HEK293 (cell line): ENCODE measurements at regions not wholly inside any gene's neighbourhood (a gene's known extent, or its start where the extent isn't known, plus 50 kb on each side); places are given as distances from the start of the nearest gene placed in this dataset.
A peak's percentile ranks its signal among the peaks of the same experiment; 100 is the strongest.

Experiments
- BCL6B ChIP-seq: fragments of 450-650 bp; formaldehyde crosslinking; IDR thresholded peaks from 2 replicates; pipeline ENCODE4 v1.5.1; 2017; ENCODE audit warnings: missing biosample characterization, missing genetic modification characterization
- CTCF ChIP-seq: fragments of 450-650 bp; formaldehyde crosslinking; IDR thresholded peaks from 2 replicates; pipeline ENCODE4 v1.5.1; 2016; ENCODE audit warnings: missing biosample characterization, missing genetic modification characterization
- GLI4 ChIP-seq: fragments of 450-650 bp; formaldehyde crosslinking; IDR thresholded peaks from 2 replicates; pipeline ENCODE4 v1.5.1; 2016; ENCODE audit warnings: missing biosample characterization, missing genetic modification characterization
- GLIS1 ChIP-seq: fragments of 450-650 bp; formaldehyde crosslinking; IDR thresholded peaks from 2 replicates; pipeline ENCODE4 v1.5.1; 2016; ENCODE audit warnings: missing biosample characterization, missing genetic modification characterization
- KLF10 ChIP-seq: fragments of 450-650 bp; IDR thresholded peaks from 2 replicates; pipeline ENCODE4 v1.5.1; 2018; ENCODE audit warnings: missing biosample characterization, mild to moderate bottlenecking, missing genetic modification characterization
- OSR2 ChIP-seq: fragments of 450-650 bp; formaldehyde crosslinking; IDR thresholded peaks from 2 replicates; pipeline ENCODE4 v1.5.1; 2016; ENCODE audit warnings: missing biosample characterization, missing genetic modification characterization
- REPIN1 ChIP-seq: fragments of 450-650 bp; formaldehyde crosslinking; IDR thresholded peaks from 2 replicates; pipeline ENCODE4 v1.5.1; 2017; ENCODE audit warnings: missing biosample characterization, missing genetic modification characterization, low read depth
- ZBTB11 ChIP-seq: fragments of 450-650 bp; formaldehyde crosslinking; conservative IDR thresholded peaks from 2 replicates; pipeline ENCODE4 v1.5.1; 2016; ENCODE audit warnings: low read depth, missing biosample characterization, missing genetic modification characterization
- ZBTB17 ChIP-seq: fragments of 450-650 bp; formaldehyde crosslinking; IDR thresholded peaks from 2 replicates; pipeline ENCODE4 v1.5.1; 2016; ENCODE audit warnings: missing biosample characterization, missing genetic modification characterization
- ZBTB48 ChIP-seq: fragments of 450-650 bp; formaldehyde crosslinking; IDR thresholded peaks from 2 replicates; pipeline ENCODE4 v1.5.1; 2016; ENCODE audit warnings: missing biosample characterization, missing genetic modification characterization
- ZBTB8A ChIP-seq: fragments of 450-650 bp; formaldehyde crosslinking; IDR thresholded peaks from 2 replicates; pipeline ENCODE4 v1.5.1; 2016; ENCODE audit warnings: missing biosample characterization, missing genetic modification characterization
- ZFP3 ChIP-seq: fragments of 450-650 bp; formaldehyde crosslinking; IDR thresholded peaks from 2 replicates; pipeline ENCODE4 v1.5.1; 2016; ENCODE audit warnings: low read depth, missing biosample characterization, missing genetic modification characterization
- ZNF121 ChIP-seq: fragments of 450-650 bp; formaldehyde crosslinking; IDR thresholded peaks from 2 replicates; pipeline ENCODE4 v1.5.1; 2016; ENCODE audit warnings: missing biosample characterization, missing genetic modification characterization
- ZNF132 ChIP-seq: fragments of 450-650 bp; formaldehyde crosslinking; IDR thresholded peaks from 2 replicates; pipeline ENCODE4 v1.5.1; 2017; ENCODE audit warnings: missing biosample characterization, missing genetic modification characterization, borderline replicate concordance
- ZNF138 ChIP-seq: fragments of 450-650 bp; formaldehyde crosslinking; IDR thresholded peaks from 2 replicates; pipeline ENCODE4 v1.5.1; 2016; ENCODE audit warnings: missing biosample characterization, missing genetic modification characterization, borderline replicate concordance
- ZNF2 ChIP-seq: fragments of 450-650 bp; formaldehyde crosslinking; IDR thresholded peaks from 2 replicates; pipeline ENCODE4 v1.5.1; 2016; ENCODE audit warnings: missing biosample characterization, missing genetic modification characterization
- ZNF211 ChIP-seq: fragments of 450-650 bp; formaldehyde crosslinking; IDR thresholded peaks from 2 replicates; pipeline ENCODE4 v1.5.1; 2016; ENCODE audit warnings: low read depth, missing biosample characterization, missing genetic modification characterization
- ZNF362 ChIP-seq: fragments of 450-650 bp; formaldehyde crosslinking; IDR thresholded peaks from 2 replicates; pipeline ENCODE4 v1.5.1; 2016; ENCODE audit warnings: missing biosample characterization, missing genetic modification characterization
- ZNF416 ChIP-seq: fragments of 450-650 bp; formaldehyde crosslinking; IDR thresholded peaks from 2 replicates; pipeline ENCODE4 v1.5.1; 2016; ENCODE audit warnings: missing biosample characterization, missing genetic modification characterization
- ZNF433 ChIP-seq: fragments of 450-650 bp; formaldehyde crosslinking; IDR thresholded peaks from 2 replicates; pipeline ENCODE4 v1.5.1; 2016; ENCODE audit warnings: missing biosample characterization, missing genetic modification characterization, low read depth
- ZNF449 ChIP-seq: fragments of 450-650 bp; formaldehyde crosslinking; IDR thresholded peaks from 2 replicates; pipeline ENCODE4 v1.5.1; 2017; ENCODE audit warnings: missing biosample characterization, mild to moderate bottlenecking, missing genetic modification characterization, moderate library complexity
- ZNF514 ChIP-seq: fragments of 450-650 bp; formaldehyde crosslinking; IDR thresholded peaks from 2 replicates; pipeline ENCODE4 v1.5.1; 2016; ENCODE audit warnings: missing biosample characterization, missing genetic modification characterization
- ZNF544 ChIP-seq: fragments of 450-650 bp; formaldehyde crosslinking; IDR thresholded peaks from 2 replicates; pipeline ENCODE4 v1.5.0; 2017; ENCODE audit warnings: missing biosample characterization, missing genetic modification characterization
- ZNF561 ChIP-seq: fragments of 450-650 bp; IDR thresholded peaks from 2 replicates; pipeline ENCODE4 v1.5.1; 2018; ENCODE audit warnings: missing biosample characterization, missing genetic modification characterization, borderline replicate concordance
- ZNF624 ChIP-seq: fragments of 450-650 bp; formaldehyde crosslinking; IDR thresholded peaks from 2 replicates; pipeline ENCODE4 v1.5.1; 2017; ENCODE audit warnings: missing biosample characterization, missing genetic modification characterization
- ZNF747 ChIP-seq: fragments of 450-650 bp; formaldehyde crosslinking; IDR thresholded peaks from 2 replicates; pipeline ENCODE4 v1.5.1; 2016; ENCODE audit warnings: missing biosample characterization, missing genetic modification characterization
- ZNF776 ChIP-seq: fragments of 450-650 bp; formaldehyde crosslinking; IDR thresholded peaks from 2 replicates; pipeline ENCODE4 v1.5.0; 2017; ENCODE audit warnings: missing biosample characterization, missing genetic modification characterization, borderline replicate concordance
- ZNF830 ChIP-seq: fragments of 450-650 bp; IDR thresholded peaks from 2 replicates; pipeline ENCODE4 v1.5.0; 2018; ENCODE audit warnings: missing biosample characterization, missing genetic modification characterization, low read depth, mild to moderate bottlenecking, moderate library complexity
- ZSCAN16 ChIP-seq: fragments of 450-650 bp; formaldehyde crosslinking; IDR thresholded peaks from 2 replicates; pipeline ENCODE4 v1.5.1; 2016; ENCODE audit warnings: missing biosample characterization, missing genetic modification characterization
- ZSCAN30 ChIP-seq: fragments of 450-650 bp; IDR thresholded peaks from 2 replicates; pipeline ENCODE4 v1.5.1; 2018; ENCODE audit warnings: missing biosample characterization, mild to moderate bottlenecking, missing genetic modification characterization, moderate library complexity
- ZSCAN4 ChIP-seq: fragments of 450-650 bp; formaldehyde crosslinking; IDR thresholded peaks from 2 replicates; pipeline ENCODE4 v1.5.1; 2017; ENCODE audit warnings: missing biosample characterization, missing genetic modification characterization

GRCh38 chr12:74980510-74980909, 229.1 kb downstream of the KCNC2 start (continued):
- TF ChIP-seq ZFP3 (tag by site-specific recombination) (no peak), ZSCAN4 (tag by site-specific recombination) (no peak), ZBTB8A (peak; percentile 21; the same call in 1 of the 2 replicates), ZNF362 (tag by site-specific recombination) (no peak), ZNF830 (no peak), ZBTB11 (tag by site-specific recombination) (peak; percentile 20; the same call in 1 of the 2 replicates), ZSCAN30 (tag by site-specific recombination) (no peak; the same call in 1 of the 2 replicates), ZBTB17 (tag by site-specific recombination) (no peak), ZNF2 (tag by site-specific recombination) (no peak), CTCF (tag by site-specific recombination) (no peak), ZSCAN16 (tag by site-specific recombination) (no peak), ZNF747 (tag by site-specific recombination) (no peak), REPIN1 (tag by site-specific recombination) (no peak), ZNF416 (no peak), ZBTB48 (tag by site-specific recombination) (no peak), ZNF561 (tag by site-specific recombination) (peak; percentile 92), ZNF132 (tag by site-specific recombination) (no peak), ZNF211 (tag by site-specific recombination) (no peak), GLI4 (tag by site-specific recombination) (no peak), ZNF514 (tag by site-specific recombination) (no peak), BCL6B (no peak), ZNF121 (tag by site-specific recombination) (no peak), ZNF624 (tag by site-specific recombination) (no peak), ZNF138 (tag by site-specific recombination) (no peak), GLIS1 (peak; percentile 28; the same call in 1 of the 2 replicates), ZNF433 (tag by site-specific recombination) (no peak), KLF10 (tag by site-specific recombination) (peak; percentile 46; the same call in 1 of the 2 replicates), ZNF776 (tag by site-specific recombination) (no peak), ZNF449 (tag by site-specific recombination) (no peak), OSR2 (tag by site-specific recombination) (peak; percentile 86), ZNF544 (no peak)
